ENCODE measurements at regions not wholly inside any gene's neighbourhood (a gene's known extent, or its start where the extent isn't known, plus 50 kb on each side); places are given as distances from the start of the nearest gene placed in this dataset.

- H3K9me3 ChIP-seq = peaks cover 0 to 22% (median 0%) of the 10 kb centered on the region in 11 donors
- 98% methylated on average over 5 of the region's 5 CpGs for WGBS, 2 donors
- peaks cover 0 to 13% (median 4%) of the 10 kb centered on the region in 9 donors for H3K4me1 ChIP-seq
- no peaks in the 10 kb centered on the region for H3K36me3 ChIP-seq
- intact Hi-C loops (cut with DNase I) = no loop called here
- no peak overlapping the region for H3K27ac ChIP-seq
- no peak for TF ChIP-seq CTCF (IDR thresholded peaks at IDR 0.05)
- H3K4me3 ChIP-seq = no peak overlapping the region
- H3K27me3 ChIP-seq = no peaks in the 10 kb centered on the region
- ATAC-seq (no peak), DNase-seq (no peak)
Measured at GRCh38 chr10:43930777-43931176, 282.1 kb upstream of the ZNF32 start.

GRCh38 chr10:43930243-43930642 lies 281.6 kb upstream of the ZNF32 start:
- peaks cover 0 to 13% (median 4%) of the 10 kb centered on the region in 9 donors for H3K4me1 ChIP-seq
- no peaks in the 10 kb centered on the region for H3K36me3 ChIP-seq
- no peaks in the 10 kb centered on the region for H3K27me3 ChIP-seq
- 91 to 96% methylated on average over 3 of the region's 3 CpGs for WGBS, 2 donors
- no peak for TF ChIP-seq CTCF (IDR thresholded peaks at IDR 0.05)
- DNase-seq = no peak
- no peak overlapping the region for H3K27ac ChIP-seq
- H3K9me3 ChIP-seq = peaks cover 0 to 17% (median 0%) of the 10 kb centered on the region in 11 donors
- ATAC-seq = no peak
- H3K4me3 ChIP-seq = no peak overlapping the region
- intact Hi-C loops (cut with DNase I) = no loop called here

GRCh38 chr10:43929122-43929521 lies 280.4 kb upstream of the ZNF32 start:
- 88 to 93% methylated on average over 6 of the region's 6 CpGs for WGBS, 2 donors
- Histone ChIP-seq H3K4me1 (peaks cover 0 to 13% (median 4%) of the 10 kb centered on the region in 9 donors), H3K27ac (no peak overlapping the region), H3K27me3 (no peaks in the 10 kb centered on the region), H3K4me3 (no peak overlapping the region), H3K9me3 (peaks cover 0 to 6% (median 0%) of the 10 kb centered on the region in 11 donors), H3K36me3 (no peaks in the 10 kb centered on the region)
- no peak for DNase-seq
- peak in 1 of 8 donors; percentile 35 for ATAC-seq
- TF ChIP-seq CTCF (IDR thresholded peaks at IDR 0.05) = no peak
- intact Hi-C loops (cut with DNase I) = loop anchor here in 5 of 10 donors (10.0 kb wide), 3 partner anchors 376 to 456 kb away; partner anchors contain the start of gene CXCL12 (in 3 of the 5)

- no peak for DNase-seq
- H3K36me3 ChIP-seq = no peaks in the 10 kb centered on the region
- no peak overlapping the region for H3K27ac ChIP-seq
- intact Hi-C loops (cut with DNase I) = loop anchor here in 5 of 10 donors (10.0 kb wide), 3 partner anchors 376 to 456 kb away; partner anchors contain the start of gene CXCL12 (in 3 of the 5)
- no peak for TF ChIP-seq CTCF (IDR thresholded peaks at IDR 0.05)
- no peaks in the 10 kb centered on the region for H3K9me3 ChIP-seq
- no peaks in the 10 kb centered on the region for H3K27me3 ChIP-seq
- 56 to 60% methylated on average over 7 of the region's 7 CpGs for WGBS, 2 donors
- H3K4me1 ChIP-seq = peaks cover 0 to 13% (median 4%) of the 10 kb centered on the region in 9 donors
- peak in 7 of 8 donors; percentile 17 to 69 (median 44) for ATAC-seq
- no peak overlapping the region for H3K4me3 ChIP-seq
Measured at GRCh38 chr10:43928425-43928968, 279.8 kb upstream of the ZNF32 start.

Measured in heart right ventricle (tissue), 16 donors.